HG03565 (cell line): ENCODE measurements at regions not wholly inside any gene's neighbourhood (a gene's known extent, or its start where the extent isn't known, plus 50 kb on each side); places are given as distances from the start of the nearest gene placed in this dataset.
"Not testable (repeated sequence)": the region's sequence is repeated elsewhere in the genome, so short reads cannot be mapped to it uniquely, and the experiment has no call there.

Experiments
- ATAC-seq: cut with Tn5 transposase; IDR thresholded peaks from one replicate; pipeline ENCODE4 v1.9.1; 2021; ENCODE audit warnings: mild to moderate bottlenecking, moderate library complexity; ENCODE audit not compliant: unreplicated experiment

GRCh38 chr4:33725861-33726260 is 2518.5 kb downstream of the ARAP2 start:
- no peak for ATAC-seq

GRCh38 chr4:33737726-33738125 is 2506.6 kb downstream of the ARAP2 start:
- ATAC-seq = no peak

GRCh38 chr4:33739884-33740632 is 2504.3 kb downstream of the ARAP2 start:
- no peak for ATAC-seq

- not testable (repeated sequence) for ATAC-seq
These were observed 2503.4 kb downstream of the ARAP2 start for GRCh38 chr4:33740871-33741270.

- ATAC-seq = no peak
These were observed 2497.3 kb downstream of the ARAP2 start for GRCh38 chr4:33746979-33747378.

GRCh38 chr4:33751050-33751449 is 2493.3 kb downstream of the ARAP2 start:
- no peak for ATAC-seq

GRCh38 chr4:33772582-33772981 is 2471.7 kb downstream of the ARAP2 start:
- no peak for ATAC-seq

- no peak for ATAC-seq
These were observed 2463.1 kb downstream of the ARAP2 start for GRCh38 chr4:33780952-33781791.

- ATAC-seq = no peak
These were observed 2458.5 kb downstream of the ARAP2 start for GRCh38 chr4:33785843-33786242.

GRCh38 chr4:33802578-33802977 is 2441.7 kb downstream of the ARAP2 start:
- ATAC-seq = peak; percentile 78

- ATAC-seq = no peak
These were observed 2418.6 kb downstream of the ARAP2 start for GRCh38 chr4:33825685-33826084.

- not testable (repeated sequence) for ATAC-seq
These were observed 2415.0 kb downstream of the ARAP2 start for GRCh38 chr4:33829356-33829755.

- ATAC-seq = no peak
These were observed 2412.8 kb downstream of the ARAP2 start for GRCh38 chr4:33831442-33832066.

GRCh38 chr4:33835764-33836163 is 2408.6 kb downstream of the ARAP2 start:
- not testable (repeated sequence) for ATAC-seq

GRCh38 chr4:33837043-33837838 is 2407.1 kb downstream of the ARAP2 start:
- ATAC-seq = no peak

GRCh38 chr4:33841120-33841519 is 2403.2 kb downstream of the ARAP2 start:
- ATAC-seq = no peak

GRCh38 chr4:33850371-33850902 is 2393.9 kb downstream of the ARAP2 start:
- no peak for ATAC-seq

GRCh38 chr4:33853670-33854069 is 2390.6 kb downstream of the ARAP2 start:
- not testable (repeated sequence) for ATAC-seq

GRCh38 chr4:33864290-33864859 is 2379.9 kb downstream of the ARAP2 start:
- ATAC-seq = no peak

GRCh38 chr4:33873791-33874190 is 2370.5 kb downstream of the ARAP2 start:
- no peak for ATAC-seq
